NCI-H2227 (cell line): ENCODE measurements at regions not wholly inside any gene's neighbourhood (a gene's known extent, or its start where the extent isn't known, plus 50 kb on each side); places are given as distances from the start of the nearest gene placed in this dataset.

Source experiments
- DNase-seq: peaks from one replicate; lab custom pipeline; 2025; ENCODE audit not compliant: unreplicated experiment; lab: John Stamatoyannopoulos, UW

GRCh38 chr9:79780559-79780958, 208.8 kb downstream of the TLE4 start:
- DNase-seq, result no peak

- DNase-seq, result no peak
Observed at GRCh38 chr9:79779901-79780300, 208.1 kb downstream of the TLE4 start.

GRCh38 chr9:79778581-79778980, 206.8 kb downstream of the TLE4 start:
- no peak for DNase-seq

- no peak for DNase-seq
Observed at GRCh38 chr9:79776581-79776980, 204.8 kb downstream of the TLE4 start.
